ENCODE measurements at regions not wholly inside any gene's neighbourhood (a gene's known extent, or its start where the extent isn't known, plus 50 kb on each side); places are given as distances from the start of the nearest gene placed in this dataset.

- H3K27ac Mint-ChIP-seq, result no peak overlapping the region
- no peaks in the 10 kb centered on the region for H3K27me3 Mint-ChIP-seq
- DNase-seq, result no peak
- H3K36me3 Mint-ChIP-seq, result no peaks in the 10 kb centered on the region
- H3K4me1 Mint-ChIP-seq, result no peaks in the 10 kb centered on the region
- CTCF ChIA-PET, result no interaction called here
- no peak overlapping the region for H3K4me3 Mint-ChIP-seq
- peaks cover 4% of the 10 kb centered on the region for H3K9me3 Mint-ChIP-seq
Observed at GRCh38 chr2:78439122-78439521, 586.4 kb upstream of the REG3G start.

- H3K27me3 Mint-ChIP-seq, result no peaks in the 10 kb centered on the region
- no peak for DNase-seq
- H3K9me3 Mint-ChIP-seq, result peaks cover 25% of the 10 kb centered on the region
- no peaks in the 10 kb centered on the region for H3K4me1 Mint-ChIP-seq
- H3K27ac Mint-ChIP-seq, result no peak overlapping the region
- no peak overlapping the region for H3K4me3 Mint-ChIP-seq
- CTCF ChIA-PET, result no interaction called here
- H3K36me3 Mint-ChIP-seq, result no peaks in the 10 kb centered on the region
Observed at GRCh38 chr2:78455586-78455985, 569.9 kb upstream of the REG3G start.

- H3K9me3 Mint-ChIP-seq, result peaks cover 29% of the 10 kb centered on the region
- CTCF ChIA-PET, result no interaction called here
Observed at GRCh38 chr2:78457269-78457668, 568.2 kb upstream of the REG3G start.

GRCh38 chr2:78465707-78466106 is 559.8 kb upstream of the REG3G start:
- Mint-ChIP-seq H3K36me3 (no peaks in the 10 kb centered on the region), H3K9me3 (peaks cover 7% of the 10 kb centered on the region)
- DNase-seq, result no peak

More at GRCh38 chr2:78457269-78457668, 568.2 kb upstream of the REG3G start:
- Mint-ChIP-seq H3K4me3 (no peak overlapping the region), H3K36me3 (no peaks in the 10 kb centered on the region), H3K4me1 (no peaks in the 10 kb centered on the region), H3K27me3 (no peaks in the 10 kb centered on the region), H3K27ac (no peak overlapping the region)
- DNase-seq, result no peak

GRCh38 chr2:78476619-78477229 is 548.8 kb upstream of the REG3G start:
- Mint-ChIP-seq H3K27me3 (no peaks in the 10 kb centered on the region), H3K36me3 (no peaks in the 10 kb centered on the region), H3K4me3 (no peak overlapping the region), H3K4me1 (no peaks in the 10 kb centered on the region), H3K9me3 (peaks cover 3% of the 10 kb centered on the region), H3K27ac (no peak overlapping the region)
- DNase-seq, result no peak
- CTCF ChIA-PET, result no interaction called here

More at GRCh38 chr2:78465707-78466106, 559.8 kb upstream of the REG3G start:
- Mint-ChIP-seq H3K27me3 (no peaks in the 10 kb centered on the region), H3K4me1 (no peaks in the 10 kb centered on the region), H3K27ac (no peak overlapping the region), H3K4me3 (no peak overlapping the region)
- CTCF ChIA-PET, result no interaction called here

- CTCF ChIA-PET, result no interaction called here
- Mint-ChIP-seq H3K27ac (no peak overlapping the region), H3K4me1 (no peaks in the 10 kb centered on the region), H3K4me3 (no peak overlapping the region), H3K9me3 (peaks cover 6% of the 10 kb centered on the region), H3K36me3 (no peaks in the 10 kb centered on the region), H3K27me3 (no peaks in the 10 kb centered on the region)
- no peak for DNase-seq
Observed at GRCh38 chr2:78486565-78486964, 538.9 kb upstream of the REG3G start.

- peaks cover 36% of the 10 kb centered on the region for H3K9me3 Mint-ChIP-seq
- H3K4me1 Mint-ChIP-seq, result no peaks in the 10 kb centered on the region
- DNase-seq, result no peak
- CTCF ChIA-PET, result no interaction called here
- no peaks in the 10 kb centered on the region for H3K36me3 Mint-ChIP-seq
- no peak overlapping the region for H3K4me3 Mint-ChIP-seq
- H3K27ac Mint-ChIP-seq, result no peak overlapping the region
- H3K27me3 Mint-ChIP-seq, result no peaks in the 10 kb centered on the region
Observed at GRCh38 chr2:78498125-78498524, 527.4 kb upstream of the REG3G start.

GRCh38 chr2:78506301-78506700 is 519.2 kb upstream of the REG3G start:
- H3K9me3 Mint-ChIP-seq, result peaks cover 30% of the 10 kb centered on the region
- DNase-seq, result no peak
- CTCF ChIA-PET, result no interaction called here
- no peaks in the 10 kb centered on the region for H3K4me1 Mint-ChIP-seq
- H3K27ac Mint-ChIP-seq, result no peak overlapping the region
- no peaks in the 10 kb centered on the region for H3K36me3 Mint-ChIP-seq
- no peaks in the 10 kb centered on the region for H3K27me3 Mint-ChIP-seq
- no peak overlapping the region for H3K4me3 Mint-ChIP-seq

- DNase-seq, result no peak
- H3K27ac Mint-ChIP-seq, result no peak overlapping the region
- H3K4me3 Mint-ChIP-seq, result no peak overlapping the region
- H3K27me3 Mint-ChIP-seq, result no peaks in the 10 kb centered on the region
- CTCF ChIA-PET, result no interaction called here
- no peaks in the 10 kb centered on the region for H3K36me3 Mint-ChIP-seq
- peaks cover 19% of the 10 kb centered on the region for H3K9me3 Mint-ChIP-seq
- H3K4me1 Mint-ChIP-seq, result no peaks in the 10 kb centered on the region
Observed at GRCh38 chr2:78521938-78522337, 503.6 kb upstream of the REG3G start.

- CTCF ChIA-PET, result no interaction called here
- no peak overlapping the region for H3K4me3 Mint-ChIP-seq
- peaks cover 3% of the 10 kb centered on the region for H3K9me3 Mint-ChIP-seq
- no peaks in the 10 kb centered on the region for H3K4me1 Mint-ChIP-seq
- H3K27me3 Mint-ChIP-seq, result no peaks in the 10 kb centered on the region
- H3K27ac Mint-ChIP-seq, result no peak overlapping the region
- DNase-seq, result no peak
- H3K36me3 Mint-ChIP-seq, result no peaks in the 10 kb centered on the region
Observed at GRCh38 chr2:78532762-78533379, 492.6 kb upstream of the REG3G start.

- Mint-ChIP-seq H3K36me3 (no peaks in the 10 kb centered on the region), H3K4me1 (no peaks in the 10 kb centered on the region), H3K27ac (no peak overlapping the region), H3K4me3 (no peak overlapping the region), H3K27me3 (no peaks in the 10 kb centered on the region), H3K9me3 (peaks cover 5% of the 10 kb centered on the region)
- DNase-seq, result no peak
- CTCF ChIA-PET, result no interaction called here
Observed at GRCh38 chr2:78535395-78535794, 490.1 kb upstream of the REG3G start.

- no peak for DNase-seq
- no peak overlapping the region for H3K27ac Mint-ChIP-seq
- no peaks in the 10 kb centered on the region for H3K27me3 Mint-ChIP-seq
- H3K4me1 Mint-ChIP-seq, result no peaks in the 10 kb centered on the region
- H3K36me3 Mint-ChIP-seq, result no peaks in the 10 kb centered on the region
- CTCF ChIA-PET, result no interaction called here
- H3K4me3 Mint-ChIP-seq, result no peak overlapping the region
- peaks cover 15% of the 10 kb centered on the region for H3K9me3 Mint-ChIP-seq
Observed at GRCh38 chr2:78538322-78538721, 487.2 kb upstream of the REG3G start.

GRCh38 chr2:78540255-78540654 is 485.2 kb upstream of the REG3G start:
- CTCF ChIA-PET, result no interaction called here
- no peak for DNase-seq
- no peaks in the 10 kb centered on the region for H3K27me3 Mint-ChIP-seq
- H3K36me3 Mint-ChIP-seq, result no peaks in the 10 kb centered on the region
- H3K4me1 Mint-ChIP-seq, result no peaks in the 10 kb centered on the region
- no peak overlapping the region for H3K4me3 Mint-ChIP-seq
- no peak overlapping the region for H3K27ac Mint-ChIP-seq
- H3K9me3 Mint-ChIP-seq, result peaks cover 15% of the 10 kb centered on the region

- no peak overlapping the region for H3K27ac Mint-ChIP-seq
- no peak overlapping the region for H3K4me3 Mint-ChIP-seq
- H3K36me3 Mint-ChIP-seq, result no peaks in the 10 kb centered on the region
- CTCF ChIA-PET, result interaction anchor here (0.6 kb wide), 1 partner anchor 308 kb away, joined by 3 read pairs; no protein-coding TSS in a partner anchor
- no peak for DNase-seq
- peaks cover 19% of the 10 kb centered on the region for H3K9me3 Mint-ChIP-seq
- no peaks in the 10 kb centered on the region for H3K27me3 Mint-ChIP-seq
- no peaks in the 10 kb centered on the region for H3K4me1 Mint-ChIP-seq
Observed at GRCh38 chr2:78541088-78541450, 484.4 kb upstream of the REG3G start.

GRCh38 chr2:78541451-78542267 is 483.8 kb upstream of the REG3G start:
- CTCF ChIA-PET, result interaction anchor here (0.6 kb wide), 1 partner anchor 308 kb away, joined by 3 read pairs; no protein-coding TSS in a partner anchor
- no peak overlapping the region for H3K4me3 Mint-ChIP-seq
- no peaks in the 10 kb centered on the region for H3K4me1 Mint-ChIP-seq
- no peak overlapping the region for H3K27ac Mint-ChIP-seq
- H3K9me3 Mint-ChIP-seq, result peaks cover 21% of the 10 kb centered on the region
- no peaks in the 10 kb centered on the region for H3K27me3 Mint-ChIP-seq
- no peaks in the 10 kb centered on the region for H3K36me3 Mint-ChIP-seq
- DNase-seq, result no peak

Data from activated naive CD4-positive, alpha-beta T cell treated with anti-CD3 and anti-CD28 coated beads, Interleukin-2, amount 10 ng/mL, durations not matched to agents 7 days and 5 days (primary cell).